Ovary (tissue), 3 donors: ENCODE measurements at regions not wholly inside any gene's neighbourhood (a gene's known extent, or its start where the extent isn't known, plus 50 kb on each side); places are given as distances from the start of the nearest gene placed in this dataset.

Experiments used
- POLR2A ChIP-seq: fragments of 450-650 bp; IDR thresholded peaks from one replicate; pipeline ENCODE4 v1.6.1; 2017; ENCODE audit warnings: antibody characterized with exemption, mild to moderate bottlenecking, moderate library complexity
- TF ChIP-seq, protein P1 (sequence below), 3 donors: fragments of 450-650 bp in 2 of 3; fragments of 200-600 bp in 1 of 3; IDR thresholded peaks; one replicate each; pipeline versions ENCODE4 v1.5.1 to v1.8.0; 2016 to 2022; ENCODE audit warnings: antibody characterized with exemption in 3 of 3, mild to moderate bottlenecking in 1 of 3
- donor health status: DM: no; HTN: no; CAD: no.

DNA sequence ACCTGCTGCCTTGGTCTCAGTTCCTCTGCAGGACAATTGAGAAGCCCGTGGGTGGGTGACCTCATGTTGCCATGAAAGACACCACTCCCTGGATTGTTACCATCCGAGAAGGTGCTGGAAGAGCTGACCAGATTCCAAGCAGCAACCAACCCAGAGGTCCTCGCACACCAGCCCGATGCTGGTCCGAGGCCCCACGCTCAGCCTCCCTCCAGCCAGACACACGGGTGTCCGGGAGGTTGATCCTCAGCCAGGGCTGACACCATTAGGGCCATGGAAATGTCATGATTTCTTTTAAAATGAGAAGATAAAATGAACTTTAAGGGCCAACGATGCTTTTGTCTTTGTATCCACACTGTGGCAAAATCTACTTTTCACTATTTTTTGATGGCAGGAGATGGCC lies 242.3 kb downstream of the RBFOX3 start:
- no peak for TF ChIP-seq POLR2A
- TF ChIP-seq, protein P1, sequence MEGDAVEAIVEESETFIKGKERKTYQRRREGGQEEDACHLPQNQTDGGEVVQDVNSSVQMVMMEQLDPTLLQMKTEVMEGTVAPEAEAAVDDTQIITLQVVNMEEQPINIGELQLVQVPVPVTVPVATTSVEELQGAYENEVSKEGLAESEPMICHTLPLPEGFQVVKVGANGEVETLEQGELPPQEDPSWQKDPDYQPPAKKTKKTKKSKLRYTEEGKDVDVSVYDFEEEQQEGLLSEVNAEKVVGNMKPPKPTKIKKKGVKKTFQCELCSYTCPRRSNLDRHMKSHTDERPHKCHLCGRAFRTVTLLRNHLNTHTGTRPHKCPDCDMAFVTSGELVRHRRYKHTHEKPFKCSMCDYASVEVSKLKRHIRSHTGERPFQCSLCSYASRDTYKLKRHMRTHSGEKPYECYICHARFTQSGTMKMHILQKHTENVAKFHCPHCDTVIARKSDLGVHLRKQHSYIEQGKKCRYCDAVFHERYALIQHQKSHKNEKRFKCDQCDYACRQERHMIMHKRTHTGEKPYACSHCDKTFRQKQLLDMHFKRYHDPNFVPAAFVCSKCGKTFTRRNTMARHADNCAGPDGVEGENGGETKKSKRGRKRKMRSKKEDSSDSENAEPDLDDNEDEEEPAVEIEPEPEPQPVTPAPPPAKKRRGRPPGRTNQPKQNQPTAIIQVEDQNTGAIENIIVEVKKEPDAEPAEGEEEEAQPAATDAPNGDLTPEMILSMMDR (IDR thresholded peaks at IDR 0.05) = no peak
